ENCODE measurements at regions not wholly inside any gene's neighbourhood (a gene's known extent, or its start where the extent isn't known, plus 50 kb on each side); places are given as distances from the start of the nearest gene placed in this dataset.

DNA sequence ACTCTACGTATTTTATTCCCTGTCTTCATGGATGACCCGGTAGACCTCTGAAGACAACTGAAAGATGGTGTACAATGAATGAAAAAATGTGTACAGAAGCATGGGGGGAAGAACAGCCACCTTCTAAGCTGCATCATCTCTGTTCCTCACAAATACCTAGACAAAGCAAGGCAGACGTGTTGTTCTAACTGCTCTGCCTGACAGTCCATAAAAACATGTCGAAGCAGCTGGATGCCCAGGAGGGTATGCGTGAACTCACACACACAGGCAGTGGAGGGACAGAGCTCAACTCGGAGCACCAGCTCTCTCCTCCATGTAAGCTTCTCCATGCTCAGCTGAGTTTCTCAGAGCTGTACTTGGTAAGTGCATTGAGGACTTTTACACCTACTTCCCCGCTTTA, 327.4 kb downstream of the CTTN start:
- no peak for DNase-seq (ENCODE audit: low spot score)

DNA sequence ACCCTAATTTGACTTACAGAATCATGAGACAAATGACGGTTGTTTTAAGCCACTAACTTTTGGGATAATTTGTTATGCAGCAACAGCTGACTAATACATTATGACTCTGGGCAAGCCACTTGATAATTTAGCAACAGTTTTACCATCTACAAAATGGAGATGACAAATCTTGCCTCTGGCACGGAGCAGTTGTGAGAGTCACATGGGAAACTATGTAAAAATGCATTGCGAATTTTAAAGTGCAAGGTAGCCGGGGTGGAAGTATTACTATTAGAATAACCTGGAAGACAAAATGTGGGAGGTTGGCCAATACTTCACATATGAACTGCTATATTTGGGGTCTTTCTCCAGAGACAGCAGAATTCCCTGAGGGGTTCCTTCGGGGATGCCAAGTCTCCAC, 328.7 kb downstream of the CTTN start:
- no peak for DNase-seq (ENCODE audit: low spot score)

- DNase-seq (ENCODE audit: low spot score): no peak
Measured at GRCh38 chr11:70727899-70728620, 329.7 kb downstream of the CTTN start.

DNA sequence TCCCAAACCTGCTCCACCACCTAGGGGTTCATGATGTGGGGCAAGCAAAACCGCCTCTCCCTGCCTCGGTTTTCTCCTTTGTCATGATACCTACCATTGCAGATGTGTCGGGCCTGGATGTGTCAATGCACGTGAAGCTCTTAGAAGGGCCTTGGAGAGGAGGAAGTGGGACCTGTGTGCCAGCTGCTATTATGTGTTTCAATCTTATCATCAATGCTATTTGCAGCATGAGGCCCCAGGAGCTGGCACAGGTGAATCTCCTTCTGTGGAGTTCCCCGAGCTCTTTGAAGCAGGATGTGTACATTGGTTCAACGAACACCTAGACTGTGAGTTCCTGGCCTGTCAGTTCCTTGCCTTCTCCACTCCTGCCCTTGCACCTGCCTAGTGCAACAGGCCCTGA, 331.6 kb downstream of the CTTN start:
- no peak for DNase-seq (ENCODE audit: low spot score)

GRCh38 chr11:70730411-70730810, 332.1 kb downstream of the CTTN start:
- DNase-seq (ENCODE audit: low spot score): no peak

DNA sequence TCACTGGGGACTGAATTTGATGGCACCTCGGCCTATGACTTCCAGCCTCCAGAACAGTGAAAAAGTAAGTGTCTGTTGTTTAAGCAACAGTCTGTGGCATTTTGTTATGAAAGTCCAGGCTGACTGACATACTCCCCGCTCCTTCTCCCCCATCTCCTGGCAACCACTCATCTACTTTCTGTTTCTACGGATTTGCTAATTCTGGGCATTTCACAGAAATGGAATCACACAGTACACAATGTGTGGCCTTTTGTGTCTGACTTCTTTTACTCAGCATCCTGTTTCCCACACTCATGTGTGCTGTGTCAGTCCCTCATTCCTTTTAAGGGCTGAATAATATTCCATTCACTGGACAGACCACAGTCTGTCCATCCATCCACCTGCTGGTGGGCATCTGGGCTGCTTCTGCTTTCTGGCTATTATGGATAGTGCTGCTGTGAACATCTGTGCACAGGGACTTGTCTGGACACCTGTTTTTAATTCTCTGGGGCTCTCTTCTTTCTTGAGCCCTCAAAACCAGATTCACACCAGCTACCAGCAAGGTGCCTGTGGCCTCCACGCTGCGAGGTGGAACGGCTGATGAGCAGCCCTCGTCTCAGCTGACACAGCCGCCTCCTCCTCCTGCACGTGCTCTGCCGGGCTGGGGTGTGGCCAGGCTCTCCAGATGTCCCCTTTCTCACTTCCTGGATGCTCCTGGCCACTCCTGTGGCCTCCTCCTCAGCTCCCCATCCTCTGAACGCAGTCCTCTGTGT, 333.1 kb downstream of the CTTN start:
- DNase-seq (ENCODE audit: low spot score): no peak

- DNase-seq (ENCODE audit: low spot score): no peak
Measured at GRCh38 chr11:70732023-70732880, 333.9 kb downstream of the CTTN start.

DNA sequence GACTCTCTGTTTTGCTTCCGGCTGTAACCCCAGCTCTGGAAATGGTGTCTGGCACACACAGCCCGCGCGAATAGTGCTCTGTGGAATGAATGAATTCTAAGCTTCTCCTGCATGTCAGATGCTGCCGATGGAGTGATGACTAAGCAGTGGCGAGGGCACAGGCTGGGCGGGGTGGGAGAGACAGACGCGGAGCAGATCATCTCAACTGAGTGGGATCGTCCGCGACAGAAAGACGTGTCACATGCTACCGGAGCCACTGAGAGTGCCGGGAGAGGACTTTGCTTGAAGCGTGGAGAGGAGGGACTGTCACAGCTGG, 334.5 kb downstream of the CTTN start:
- no peak for DNase-seq (ENCODE audit: low spot score)

DNA sequence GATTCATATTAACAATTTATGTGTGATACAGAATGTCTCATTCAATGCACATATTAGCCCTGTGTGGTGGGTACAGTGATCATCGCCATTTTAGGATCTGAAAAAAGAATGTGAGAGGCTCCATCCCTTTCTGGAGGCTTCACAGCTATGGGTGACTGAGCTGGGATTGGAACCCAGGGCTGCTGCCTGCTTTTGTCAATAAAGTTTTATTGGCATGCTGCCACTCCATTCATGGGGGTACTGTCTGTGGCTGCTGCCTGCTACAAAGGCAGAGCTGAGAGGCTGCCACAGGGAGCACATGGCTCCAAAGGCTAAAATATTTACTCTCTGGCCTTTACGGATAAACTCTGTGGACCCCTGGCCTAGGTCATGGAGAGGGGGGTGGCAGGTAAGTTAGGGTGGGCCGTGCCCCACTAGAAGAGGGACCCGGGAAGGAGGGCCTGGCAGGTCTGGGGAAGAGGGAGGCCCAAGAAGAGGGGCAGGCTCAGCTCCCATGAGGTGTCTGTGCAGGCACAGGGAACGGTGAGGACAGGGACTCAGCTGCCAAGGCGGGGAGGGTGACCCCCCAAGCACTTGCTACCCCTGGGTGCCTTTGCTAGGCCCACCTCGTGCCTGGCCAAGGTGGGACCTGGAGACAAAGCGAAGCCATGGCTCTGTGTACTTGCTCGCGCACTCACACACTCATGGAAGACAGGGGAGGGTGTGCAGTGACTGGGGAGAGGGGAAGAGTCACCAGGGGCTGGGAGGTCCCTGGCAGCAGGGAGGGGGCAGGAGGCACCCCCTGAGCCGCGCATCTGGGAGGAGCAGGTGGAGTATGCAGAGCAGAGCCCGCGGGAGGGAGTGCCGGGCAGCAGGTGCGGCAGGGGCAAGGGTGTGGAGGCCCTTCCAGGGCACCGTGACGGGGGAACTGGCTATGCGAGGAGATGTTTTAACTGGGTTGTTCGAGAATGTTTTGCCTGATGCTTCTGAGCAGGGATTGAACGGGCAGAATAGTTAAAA, 335.3 kb downstream of the CTTN start:
- no peak for DNase-seq (ENCODE audit: low spot score)

- no peak for DNase-seq (ENCODE audit: low spot score)
Measured at GRCh38 chr11:70734379-70734778, 336.1 kb downstream of the CTTN start.

- no peak for DNase-seq (ENCODE audit: low spot score)
Measured at GRCh38 chr11:70734911-70735310, 336.6 kb downstream of the CTTN start.

- no peak for DNase-seq (ENCODE audit: low spot score)
Measured at GRCh38 chr11:70735976-70736375, 337.6 kb downstream of the CTTN start.

GRCh38 chr11:70736461-70736860, 338.1 kb downstream of the CTTN start:
- DNase-seq (ENCODE audit: low spot score): no peak

DNA sequence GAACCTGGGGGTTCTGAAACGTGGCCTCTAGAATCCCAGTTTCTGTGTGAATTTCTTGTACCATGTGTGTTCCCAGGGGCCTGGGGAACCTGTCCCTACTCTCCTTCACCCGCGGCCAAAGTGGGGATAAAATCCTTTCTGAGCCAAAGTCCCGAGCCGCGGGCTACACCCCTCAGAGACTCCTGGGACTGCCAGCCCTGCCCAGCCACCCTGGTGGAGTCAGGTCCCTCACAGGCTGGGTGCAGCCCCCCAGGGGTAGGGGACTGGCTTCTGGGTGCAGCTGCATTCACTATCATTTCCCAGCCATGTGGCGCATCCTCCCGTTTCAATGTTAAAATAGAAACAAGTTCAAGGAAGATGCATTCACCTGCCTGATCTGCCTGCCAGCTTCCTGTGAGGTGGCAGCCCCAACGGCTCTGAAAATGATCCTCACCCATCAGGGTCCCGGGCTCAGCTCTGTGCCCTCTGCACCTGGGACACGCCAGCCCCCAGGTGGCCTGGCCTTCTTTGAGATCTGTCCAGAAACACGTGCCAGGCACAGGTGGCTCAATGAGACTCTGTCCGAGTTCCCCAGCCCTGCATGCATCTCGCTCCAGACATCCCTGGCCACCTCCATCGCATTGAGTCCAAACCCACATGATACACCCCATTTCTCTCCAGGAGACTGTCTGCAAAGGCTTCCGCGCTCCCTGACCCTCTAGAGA, 338.8 kb downstream of the CTTN start:
- no peak for DNase-seq (ENCODE audit: low spot score)

DNA sequence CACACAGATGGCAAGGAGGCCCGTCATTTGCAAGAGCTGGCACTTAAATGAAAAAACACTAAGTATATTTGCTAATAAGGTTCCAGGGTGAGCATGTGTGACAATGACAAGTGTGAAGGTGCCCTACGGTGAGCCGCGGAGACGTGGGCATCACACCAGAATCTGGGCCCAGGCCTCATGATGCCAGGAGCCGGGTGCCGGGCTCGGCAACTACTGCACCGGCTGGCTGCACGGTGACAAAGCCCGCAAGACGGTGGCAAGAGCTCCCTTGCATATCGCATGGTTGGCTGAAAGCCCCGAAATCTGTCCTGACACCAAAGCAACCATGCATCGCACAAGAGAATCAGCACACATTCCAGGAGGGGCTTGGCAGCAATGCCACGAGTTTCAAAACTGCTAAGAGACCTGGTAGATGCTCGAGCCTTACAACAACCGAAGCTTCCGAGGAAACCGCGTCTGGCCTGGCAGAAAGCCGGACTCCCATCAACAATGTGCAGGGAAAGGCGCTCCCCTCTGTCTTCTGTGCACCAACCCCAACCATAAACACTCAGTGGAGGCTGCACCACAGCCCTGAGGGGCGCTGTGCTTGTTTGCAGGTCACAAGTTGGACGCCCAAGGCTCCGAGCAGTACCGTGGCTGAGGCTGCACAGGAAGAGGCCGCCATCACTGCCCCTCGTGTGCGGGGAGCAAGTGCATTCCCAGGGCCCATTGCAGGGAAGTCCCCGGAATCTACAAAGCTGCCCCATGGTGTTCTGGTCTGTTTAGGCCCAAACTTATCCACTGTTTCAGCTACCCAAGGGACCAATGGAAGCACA, 339.7 kb downstream of the CTTN start:
- no peak for DNase-seq (ENCODE audit: low spot score)

- DNase-seq (ENCODE audit: low spot score): no peak
Measured at GRCh38 chr11:70738661-70739060, 340.3 kb downstream of the CTTN start.

DNA sequence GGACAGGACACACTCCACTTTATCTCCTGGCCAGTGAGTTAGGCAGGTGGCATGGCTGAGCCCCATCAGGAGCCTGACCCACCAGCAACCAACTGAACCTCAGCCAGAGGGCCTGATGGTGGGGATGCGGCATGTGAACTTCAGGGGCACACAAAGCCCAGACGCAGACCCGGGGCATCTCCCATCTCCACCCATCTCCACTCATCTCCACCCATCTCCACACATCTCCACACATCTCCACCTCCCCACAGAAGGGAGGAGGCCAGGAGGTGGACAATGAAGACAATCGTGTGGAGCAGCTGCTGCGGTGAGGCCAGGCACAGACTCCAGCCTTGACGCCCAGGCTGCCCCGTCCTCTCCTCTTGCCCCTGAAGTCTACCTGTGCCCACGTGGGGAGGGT, 340.8 kb downstream of the CTTN start:
- no peak for DNase-seq (ENCODE audit: low spot score)

- DNase-seq (ENCODE audit: low spot score): no peak
Measured at GRCh38 chr11:70739811-70740487, 341.6 kb downstream of the CTTN start.

- DNase-seq (ENCODE audit: low spot score): no peak
Measured at GRCh38 chr11:70740488-70740851, 342.1 kb downstream of the CTTN start.

DNA sequence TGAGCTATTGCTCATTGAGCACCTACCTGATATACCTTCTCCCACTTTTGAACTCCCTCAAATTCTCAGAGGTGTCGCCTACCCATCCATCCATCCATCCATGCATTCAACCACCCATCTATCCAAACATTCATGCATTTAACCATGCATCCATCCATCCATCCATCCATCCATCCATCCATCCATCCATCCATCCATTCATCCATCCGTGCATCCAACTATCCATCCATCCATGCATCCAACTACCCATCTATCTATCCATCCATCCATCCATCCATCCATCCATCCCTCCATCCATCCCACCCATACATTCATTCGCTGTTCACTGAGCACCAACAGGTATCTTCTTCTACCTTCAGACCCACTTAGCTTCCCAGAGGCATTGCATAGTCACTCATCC, 342.8 kb downstream of the CTTN start:
- no peak for DNase-seq (ENCODE audit: low spot score)

All from LoVo (cell line).